BLaER1 treated with 17β-estradiol and CSF1 and Interleukin-3, amounts not matched to agents 10 nM and 100 nM (cell line): ENCODE measurements at regions not wholly inside any gene's neighbourhood (a gene's known extent, or its start where the extent isn't known, plus 50 kb on each side); places are given as distances from the start of the nearest gene placed in this dataset.
A peak's percentile ranks its signal among the peaks of the same experiment; 100 is the strongest.

Experiments
- H3K27ac ChIP-seq, 11 experiments: shearing (Covaris generic); formaldehyde crosslinking; 2 replicates each; pipeline ENCODE4 v1.8.1; 2022
- H3K27me3 ChIP-seq, 11 experiments: shearing (Covaris generic); formaldehyde crosslinking; 2 replicates each; pipeline ENCODE4 v1.8.1; 2022
- H3K36me3 ChIP-seq, 11 experiments: shearing (Covaris generic); formaldehyde crosslinking; 2 replicates each; pipeline ENCODE4 v1.8.1; 2022
- H3K4me1 ChIP-seq, 10 experiments: shearing (Covaris generic); formaldehyde crosslinking; 2 replicates each; pipeline ENCODE4 v1.8.1; 2022
- H3K4me2 ChIP-seq, 11 experiments: shearing (Covaris generic); formaldehyde crosslinking; 2 replicates each; pipeline ENCODE4 v1.8.1; 2022
- H3K4me3 ChIP-seq, 10 experiments: shearing (Covaris generic); formaldehyde crosslinking; 2 replicates each; pipeline ENCODE4 v1.8.1; 2022
- H3K9ac ChIP-seq, 11 experiments: shearing (Covaris generic); formaldehyde crosslinking; 2 replicates each; pipeline ENCODE4 v1.8.1; 2022
- H3K9me3 ChIP-seq, 11 experiments: shearing (Covaris generic); formaldehyde crosslinking; replicated peaks in 1 of 11; 2 replicates each; pipeline ENCODE4 v1.8.1; 2022
- H4K20me1 ChIP-seq, 11 experiments: shearing (Covaris generic); formaldehyde crosslinking; 2 replicates each; pipeline ENCODE4 v1.8.1; 2022
- Cebpa-rat ChIP-seq, 11 experiments: shearing (Covaris generic); IDR thresholded peaks; 2 replicates each; pipeline ENCODE4 v1.8.1; 2022

DNA sequence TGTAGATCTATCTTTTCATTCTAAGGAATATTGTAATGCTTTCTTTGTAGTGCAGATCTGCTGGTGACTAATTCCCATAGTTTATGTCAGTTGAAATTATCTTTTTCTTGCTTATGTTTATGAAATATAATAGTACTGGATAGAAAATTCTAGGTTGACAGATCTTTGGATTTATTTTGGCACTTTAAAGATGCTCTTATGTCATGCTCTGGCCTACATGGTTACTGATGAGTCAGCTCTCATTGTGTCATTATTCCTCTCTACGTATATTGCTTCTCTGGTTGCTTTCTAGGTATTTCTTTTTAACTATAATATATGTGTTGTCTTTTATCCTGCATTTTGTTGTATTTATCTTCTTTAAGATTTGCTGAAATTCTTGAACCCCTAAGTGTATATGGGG, 955.5 kb upstream of the CHORDC1 start:
- no peaks in the 10 kb centered on the region for H4K20me1 ChIP-seq
- peaks cover 8 to 21% (median 18%) of the 10 kb centered on the region in 11 experiments; a peak in 19 of 22 replicates for H3K9me3 ChIP-seq
- no peak for TF ChIP-seq Cebpa-rat (IDR thresholded peaks at IDR 0.05)
- H3K4me2 ChIP-seq, result no peak overlapping the region
- H3K9ac ChIP-seq, result no peak overlapping the region
- H3K27ac ChIP-seq, result no peak overlapping the region
- H3K4me3 ChIP-seq, result no peak overlapping the region
- no peaks in the 10 kb centered on the region for H3K27me3 ChIP-seq
- peaks cover 0 to 6% (median 0%) of the 10 kb centered on the region in 10 experiments; a peak in 1 of 20 replicates for H3K4me1 ChIP-seq
- no peaks in the 10 kb centered on the region for H3K36me3 ChIP-seq

DNA sequence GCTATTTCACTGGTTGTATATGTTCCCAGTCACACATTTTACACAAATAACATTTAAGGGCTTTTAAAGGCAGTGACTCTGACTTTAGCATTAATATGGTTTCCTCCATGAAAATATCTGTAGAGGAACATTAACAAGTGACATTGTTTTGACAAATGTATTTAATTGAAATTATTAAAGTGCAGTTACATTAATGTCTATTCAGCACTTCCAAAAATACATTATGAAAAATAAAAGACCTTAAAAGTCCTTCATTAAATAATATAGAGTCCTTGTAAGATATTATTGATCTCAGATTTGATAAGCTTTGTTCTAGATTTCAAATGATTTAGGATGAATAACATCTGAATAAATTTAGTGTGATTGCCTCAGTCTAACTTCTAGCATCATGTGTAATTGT, 951.9 kb upstream of the CHORDC1 start:
- Histone ChIP-seq H3K9ac (no peak overlapping the region), H4K20me1 (no peaks in the 10 kb centered on the region), H3K4me1 (peaks cover 0 to 6% (median 0%) of the 10 kb centered on the region in 10 experiments; a peak in 1 of 20 replicates)

DNA sequence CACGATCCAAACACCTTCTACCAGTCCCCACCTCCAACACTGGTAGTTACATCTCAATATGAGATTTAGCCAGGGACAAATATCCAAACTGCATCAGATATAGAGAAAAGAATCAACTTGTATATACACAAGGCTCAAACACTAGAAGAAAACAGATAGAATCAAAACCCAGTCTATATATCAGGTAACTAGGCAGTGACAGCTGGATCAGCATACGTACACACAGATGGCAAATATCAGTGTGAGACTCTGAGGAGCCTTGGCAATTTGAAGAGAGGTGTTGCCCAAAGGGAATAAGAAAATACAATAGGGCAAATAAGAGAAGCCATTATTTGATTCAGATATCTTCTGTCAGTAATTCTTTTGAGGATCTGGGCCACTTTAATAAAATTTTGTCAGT, 951.3 kb upstream of the CHORDC1 start:
- H3K9ac ChIP-seq, result no peak overlapping the region
- H3K9me3 ChIP-seq, result no peaks in the 10 kb centered on the region
- peaks cover 0 to 6% (median 0%) of the 10 kb centered on the region in 10 experiments; a peak in 1 of 20 replicates for H3K4me1 ChIP-seq
- H3K27me3 ChIP-seq, result no peaks in the 10 kb centered on the region
- H3K36me3 ChIP-seq, result no peaks in the 10 kb centered on the region
- H3K4me3 ChIP-seq, result no peak overlapping the region
- TF ChIP-seq Cebpa-rat (IDR thresholded peaks at IDR 0.05), result no peak
- no peak overlapping the region for H3K4me2 ChIP-seq
- no peaks in the 10 kb centered on the region for H4K20me1 ChIP-seq
- H3K27ac ChIP-seq, result no peak overlapping the region

More for the DNA sequence above, 951.9 kb upstream of the CHORDC1 start:
- no peak overlapping the region for H3K4me2 ChIP-seq
- no peaks in the 10 kb centered on the region for H3K27me3 ChIP-seq
- no peak overlapping the region for H3K27ac ChIP-seq
- H3K4me3 ChIP-seq, result no peak overlapping the region
- no peaks in the 10 kb centered on the region for H3K36me3 ChIP-seq
- no peak for TF ChIP-seq Cebpa-rat (IDR thresholded peaks at IDR 0.05)
- no peaks in the 10 kb centered on the region for H3K9me3 ChIP-seq

DNA sequence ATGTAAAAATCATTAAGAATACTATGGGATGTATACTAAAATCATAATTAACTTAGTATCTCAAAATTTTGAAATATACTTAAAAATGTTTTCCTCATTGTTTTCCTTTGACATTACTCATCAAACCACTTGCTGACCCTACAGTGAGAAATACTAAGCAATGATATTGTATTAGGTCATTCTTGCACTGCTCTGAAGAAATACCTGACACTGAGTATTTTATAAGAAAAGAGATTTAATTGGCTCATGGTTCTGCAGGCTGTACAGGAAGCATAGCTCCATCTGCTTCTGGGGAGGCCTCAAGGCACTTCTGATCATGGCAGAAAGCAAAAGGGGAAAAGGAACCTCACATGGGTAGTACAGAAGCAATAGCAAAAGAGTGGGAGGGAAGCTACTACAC, 950.9 kb upstream of the CHORDC1 start:
- no peaks in the 10 kb centered on the region for H3K27me3 ChIP-seq
- no peak overlapping the region for H3K27ac ChIP-seq
- H3K9me3 ChIP-seq, result no peaks in the 10 kb centered on the region
- no peak overlapping the region for H3K4me2 ChIP-seq
- no peaks in the 10 kb centered on the region for H3K36me3 ChIP-seq
- no peaks in the 10 kb centered on the region for H4K20me1 ChIP-seq
- TF ChIP-seq Cebpa-rat (IDR thresholded peaks at IDR 0.05), result no peak
- no peak overlapping the region for H3K4me3 ChIP-seq
- H3K9ac ChIP-seq, result no peak overlapping the region
- H3K4me1 ChIP-seq, result peaks cover 0 to 6% (median 0%) of the 10 kb centered on the region in 10 experiments; a peak in 1 of 20 replicates

DNA sequence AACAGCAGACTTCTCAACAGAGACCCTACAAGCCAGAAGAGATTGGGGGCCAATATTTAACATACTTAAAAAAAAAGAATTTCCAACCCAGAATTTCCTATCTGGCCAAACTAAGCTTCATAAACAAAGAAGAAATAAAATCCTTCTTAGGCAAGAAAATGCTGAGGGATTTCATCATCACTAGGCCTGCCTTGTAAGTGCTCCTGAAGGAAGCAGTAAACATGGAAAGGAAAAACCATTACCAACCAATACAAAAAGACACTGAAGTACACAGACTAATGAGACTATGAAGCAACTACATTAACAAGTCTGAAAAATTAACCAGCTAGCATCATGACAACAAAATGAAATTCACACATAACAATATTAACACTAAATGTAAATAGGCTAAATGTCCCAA, 947.9 kb upstream of the CHORDC1 start:
- H3K4me2 ChIP-seq, result no peak overlapping the region
- H3K9me3 ChIP-seq, result no peaks in the 10 kb centered on the region
- no peak overlapping the region for H3K4me3 ChIP-seq
- H3K27ac ChIP-seq, result no peak overlapping the region
- no peaks in the 10 kb centered on the region for H3K27me3 ChIP-seq
- H3K36me3 ChIP-seq, result no peaks in the 10 kb centered on the region
- no peaks in the 10 kb centered on the region for H4K20me1 ChIP-seq
- TF ChIP-seq Cebpa-rat (IDR thresholded peaks at IDR 0.05), result no peak
- H3K4me1 ChIP-seq, result peaks cover 0 to 6% (median 0%) of the 10 kb centered on the region in 10 experiments; a peak in 1 of 20 replicates
- H3K9ac ChIP-seq, result no peak overlapping the region

DNA sequence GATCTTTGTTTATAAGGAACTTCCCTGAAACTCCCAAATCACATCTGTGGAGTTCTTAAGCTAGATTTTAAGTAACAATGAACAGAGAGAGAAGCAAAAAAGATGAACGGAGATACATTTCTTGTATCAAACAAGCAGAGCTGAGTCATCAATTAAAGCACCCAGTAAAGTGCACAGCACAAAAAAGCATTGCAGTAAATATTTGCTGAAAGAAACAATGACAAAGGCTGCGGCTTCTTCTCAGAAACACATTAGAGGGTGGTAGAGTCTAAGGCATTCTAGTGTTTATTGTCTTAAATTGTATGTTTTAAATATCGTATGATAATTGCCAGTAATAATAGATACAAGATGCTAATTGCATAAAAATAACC, 941.6 kb upstream of the CHORDC1 start:
- no peaks in the 10 kb centered on the region for H3K36me3 ChIP-seq
- no peak overlapping the region for H3K27ac ChIP-seq
- no peak overlapping the region; a peak in 3 of 22 replicates for H3K4me2 ChIP-seq
- no peaks in the 10 kb centered on the region for H3K9me3 ChIP-seq
- no peak overlapping the region for H3K9ac ChIP-seq
- H4K20me1 ChIP-seq, result no peaks in the 10 kb centered on the region
- peaks cover 0 to 7% (median 0%) of the 10 kb centered on the region in 10 experiments; a peak in 3 of 20 replicates for H3K4me1 ChIP-seq
- TF ChIP-seq Cebpa-rat (IDR thresholded peaks at IDR 0.05), result no peak
- no peaks in the 10 kb centered on the region for H3K27me3 ChIP-seq
- no peak overlapping the region for H3K4me3 ChIP-seq

DNA sequence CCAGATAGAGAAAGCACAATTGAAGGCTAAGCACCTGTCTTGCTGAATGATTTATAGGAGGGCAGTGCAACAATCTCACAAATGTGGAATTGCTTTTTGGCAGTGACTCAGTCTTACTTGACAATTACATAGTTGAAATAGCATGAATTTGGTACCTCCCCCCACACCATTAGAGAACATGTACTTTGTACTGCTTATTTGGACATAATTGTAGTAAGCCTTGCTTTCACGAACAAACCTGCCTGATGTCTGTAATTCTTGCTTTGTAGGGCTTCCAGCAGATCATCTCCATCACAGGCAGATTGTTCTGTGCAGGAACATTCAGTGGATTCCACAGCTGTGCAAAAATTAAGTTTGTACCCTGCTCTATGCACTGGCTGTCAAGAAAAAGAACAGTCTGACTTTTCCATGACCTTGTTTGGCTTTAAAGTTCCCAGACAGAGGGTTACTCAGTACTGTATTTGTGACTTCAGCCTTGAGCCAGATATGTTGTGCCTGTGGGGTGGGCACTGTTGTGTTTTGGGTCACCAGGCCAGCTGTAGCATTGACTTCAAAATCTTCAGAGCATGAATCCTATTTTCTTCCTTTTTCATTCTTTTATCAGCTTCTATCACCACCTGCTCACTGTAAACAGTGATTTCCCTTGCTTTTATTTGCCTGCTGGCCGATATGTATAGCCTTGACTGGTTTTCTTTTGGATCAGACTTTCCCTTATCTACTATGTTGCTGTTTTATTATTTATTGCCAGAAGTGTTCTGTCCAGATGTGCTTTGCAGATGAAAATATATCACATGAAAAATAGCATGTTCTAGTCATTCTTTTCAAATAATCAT, 941.0 kb upstream of the CHORDC1 start:
- no peak overlapping the region for H3K4me3 ChIP-seq
- no peak overlapping the region for H3K9ac ChIP-seq
- no peaks in the 10 kb centered on the region for H4K20me1 ChIP-seq
- H3K36me3 ChIP-seq, result no peaks in the 10 kb centered on the region
- no peaks in the 10 kb centered on the region for H3K27me3 ChIP-seq
- H3K9me3 ChIP-seq, result no peaks in the 10 kb centered on the region
- no peak for TF ChIP-seq Cebpa-rat (IDR thresholded peaks at IDR 0.05)
- H3K4me1 ChIP-seq, result peaks cover 0 to 7% (median 0%) of the 10 kb centered on the region in 10 experiments; a peak in 3 of 20 replicates
- H3K4me2 ChIP-seq, result peak overlapping the region in 4 of 11 experiments; percentile 1 to 29 (median 16); a peak in 4 of 22 replicates
- H3K27ac ChIP-seq, result no peak overlapping the region

DNA sequence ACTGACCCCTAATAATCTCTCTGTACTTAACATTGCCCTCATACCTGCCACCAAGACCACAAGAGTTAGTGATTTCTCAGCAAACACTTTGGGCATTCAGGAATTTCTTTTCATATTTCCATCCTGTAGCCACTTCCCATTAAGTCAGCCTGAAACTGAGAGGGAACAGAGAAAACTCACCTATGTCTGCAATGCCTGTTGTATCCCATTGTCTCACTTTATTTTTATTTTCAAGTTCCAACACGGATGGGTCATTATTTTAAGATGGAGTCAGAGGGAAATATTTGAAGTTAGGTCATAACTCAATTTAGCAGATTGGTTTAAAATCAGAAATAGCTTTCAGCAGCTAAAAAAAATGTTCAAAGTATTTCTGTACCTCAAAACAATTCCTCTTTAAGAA, 937.8 kb upstream of the CHORDC1 start:
- H3K27ac ChIP-seq, result no peak overlapping the region
- H3K36me3 ChIP-seq, result no peaks in the 10 kb centered on the region
- peaks cover 0 to 7% (median 0%) of the 10 kb centered on the region in 10 experiments; a peak in 3 of 20 replicates for H3K4me1 ChIP-seq
- H3K9ac ChIP-seq, result no peak overlapping the region
- H3K4me2 ChIP-seq, result no peak overlapping the region
- H3K27me3 ChIP-seq, result no peaks in the 10 kb centered on the region
- H3K9me3 ChIP-seq, result no peaks in the 10 kb centered on the region
- no peaks in the 10 kb centered on the region for H4K20me1 ChIP-seq
- H3K4me3 ChIP-seq, result no peak overlapping the region
- TF ChIP-seq Cebpa-rat (IDR thresholded peaks at IDR 0.05), result no peak

DNA sequence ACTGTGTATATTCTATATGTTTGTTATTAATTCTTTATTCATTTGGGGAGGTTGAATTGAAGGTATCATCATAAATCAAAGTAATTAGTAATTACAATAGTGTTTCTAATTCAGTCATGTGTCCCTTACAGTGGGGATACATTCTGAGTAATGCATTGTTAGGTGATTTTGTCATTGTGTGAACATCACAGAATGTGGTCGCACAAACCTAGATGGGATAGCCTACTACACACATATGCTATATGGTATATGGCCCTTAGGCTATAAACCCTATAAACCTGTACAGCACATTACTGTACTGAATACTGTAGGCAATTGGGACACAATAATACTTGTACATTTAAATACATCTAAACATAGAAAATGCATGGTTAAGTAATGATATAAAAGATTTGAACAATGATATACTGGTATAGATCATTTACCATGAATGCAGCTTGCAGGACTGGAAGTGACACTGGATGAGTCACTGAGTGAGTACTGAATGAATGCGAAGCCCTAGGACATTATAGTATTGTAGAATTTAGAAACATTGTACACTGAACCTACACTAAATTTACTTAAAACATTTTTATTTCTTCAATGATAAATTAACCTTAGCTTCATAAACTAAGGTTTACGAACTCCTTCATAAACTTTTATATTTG, 936.2 kb upstream of the CHORDC1 start:
- H3K9ac ChIP-seq, result no peak overlapping the region
- H4K20me1 ChIP-seq, result no peaks in the 10 kb centered on the region
- peaks cover 0 to 6% (median 0%) of the 10 kb centered on the region in 10 experiments; a peak in 3 of 20 replicates for H3K4me1 ChIP-seq
- no peaks in the 10 kb centered on the region for H3K27me3 ChIP-seq
- no peak overlapping the region for H3K27ac ChIP-seq
- no peak for TF ChIP-seq Cebpa-rat (IDR thresholded peaks at IDR 0.05)
- no peak overlapping the region for H3K4me2 ChIP-seq
- H3K36me3 ChIP-seq, result no peaks in the 10 kb centered on the region
- H3K9me3 ChIP-seq, result no peaks in the 10 kb centered on the region
- H3K4me3 ChIP-seq, result no peak overlapping the region
